Tibial nerve (tissue), 4 donors: ENCODE measurements at regions not wholly inside any gene's neighbourhood (a gene's known extent, or its start where the extent isn't known, plus 50 kb on each side); places are given as distances from the start of the nearest gene placed in this dataset.

ENCODE experiments used
- DNase-seq, 2 donors: peaks; one replicate each; pipeline ENCODE4 v3.0.0-alpha.2; 2019; ENCODE audit warnings: low spot score in 2 of 2
- H3K27ac ChIP-seq, 4 donors: fragments of 200-600 bp; sonication (generic) in 3 of 4; one replicate each; pipeline ENCODE4 v1.5.1; 2017 to 2019; ENCODE audit warnings: mild to moderate bottlenecking in 1 of 4
- H3K27me3 ChIP-seq, 2 donors: fragments of 200-600 bp; sonication (generic) in 1 of 2; one replicate each; pipeline versions ENCODE4 v1.5.1 to v1.6.0; 2017 to 2019
- H3K36me3 ChIP-seq, 3 donors: fragments of 200-600 bp; sonication (generic); one replicate each; pipeline ENCODE4 v1.5.1; 2018 to 2019
- H3K4me1 ChIP-seq, 4 donors: fragments of 200-600 bp; sonication (generic) in 3 of 4; one replicate each; pipeline ENCODE4 v1.5.1; 2017 to 2019
- H3K4me3 ChIP-seq, 4 donors: fragments of 200-600 bp; sonication (generic) in 3 of 4; one replicate each; pipeline ENCODE4 v1.5.1; 2017 to 2019; ENCODE audit warnings: mild to moderate bottlenecking in 1 of 4, moderate library complexity in 1 of 4
- H3K9me3 ChIP-seq, 4 donors: fragments of 200-600 bp; sonication (generic) in 3 of 4; one replicate each; pipeline ENCODE4 v1.5.1; 2017 to 2019
- EP300 ChIP-seq, 2 donors: sonication (generic); formaldehyde crosslinking; IDR thresholded peaks; one replicate each; pipeline ENCODE4 v1.6.1; 2017; ENCODE audit warnings: antibody characterized with exemption in 2 of 2, mild to moderate bottlenecking in 1 of 2
- POLR2A ChIP-seq, 2 donors: fragments of 450-650 bp; IDR thresholded peaks; one replicate each; pipeline ENCODE4 v1.6.1; 2017; ENCODE audit warnings: antibody characterized with exemption in 2 of 2, mild to moderate bottlenecking in 2 of 2, moderate library complexity in 2 of 2
- WGBS, 2 donors: methylation state at CpG; one replicate each; pipeline ENCODE4 v1.1.5; 2018; 5-methylcytosine and 5-hydroxymethylcytosine counted together
- TF ChIP-seq, protein P1 (sequence below), 5 experiments: fragments of 200-600 bp in 3 of 5; fragments of 450-650 bp in 2 of 5; sonication (generic) in 3 of 5; IDR thresholded peaks; one replicate each; pipeline ENCODE4 v1.5.1; 2016 to 2019; ENCODE audit warnings: antibody characterized with exemption in 5 of 5, mild to moderate bottlenecking in 3 of 5, moderate library complexity in 2 of 5

DNA sequence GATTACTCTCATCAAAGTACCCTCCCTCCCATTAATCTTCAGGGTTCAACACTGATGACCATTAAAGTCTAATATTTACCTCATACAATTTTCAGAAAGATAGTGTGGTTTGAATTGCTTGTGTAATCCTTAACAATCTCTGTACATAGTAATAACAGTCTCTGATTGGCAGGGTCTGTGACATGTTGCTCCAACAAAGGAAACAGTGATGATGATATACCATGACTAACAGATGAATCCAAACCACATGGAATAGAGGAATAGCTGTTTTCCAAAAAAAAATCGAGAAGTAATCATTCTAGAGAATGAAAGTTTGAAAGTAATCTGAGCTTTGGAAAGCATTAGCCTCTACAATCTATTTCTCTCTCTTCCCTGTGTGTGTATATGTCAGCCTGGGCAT lies 610.1 kb upstream of the NEGR1 start:
- TF ChIP-seq POLR2A (IDR thresholded peaks at IDR 0.05) (no peak), EP300 (IDR thresholded peaks at IDR 0.05) (no peak)
- TF ChIP-seq, protein P1, sequence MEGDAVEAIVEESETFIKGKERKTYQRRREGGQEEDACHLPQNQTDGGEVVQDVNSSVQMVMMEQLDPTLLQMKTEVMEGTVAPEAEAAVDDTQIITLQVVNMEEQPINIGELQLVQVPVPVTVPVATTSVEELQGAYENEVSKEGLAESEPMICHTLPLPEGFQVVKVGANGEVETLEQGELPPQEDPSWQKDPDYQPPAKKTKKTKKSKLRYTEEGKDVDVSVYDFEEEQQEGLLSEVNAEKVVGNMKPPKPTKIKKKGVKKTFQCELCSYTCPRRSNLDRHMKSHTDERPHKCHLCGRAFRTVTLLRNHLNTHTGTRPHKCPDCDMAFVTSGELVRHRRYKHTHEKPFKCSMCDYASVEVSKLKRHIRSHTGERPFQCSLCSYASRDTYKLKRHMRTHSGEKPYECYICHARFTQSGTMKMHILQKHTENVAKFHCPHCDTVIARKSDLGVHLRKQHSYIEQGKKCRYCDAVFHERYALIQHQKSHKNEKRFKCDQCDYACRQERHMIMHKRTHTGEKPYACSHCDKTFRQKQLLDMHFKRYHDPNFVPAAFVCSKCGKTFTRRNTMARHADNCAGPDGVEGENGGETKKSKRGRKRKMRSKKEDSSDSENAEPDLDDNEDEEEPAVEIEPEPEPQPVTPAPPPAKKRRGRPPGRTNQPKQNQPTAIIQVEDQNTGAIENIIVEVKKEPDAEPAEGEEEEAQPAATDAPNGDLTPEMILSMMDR (IDR thresholded peaks at IDR 0.05): no peak
- Histone ChIP-seq H3K27me3 (no peaks in the 10 kb centered on the region), H3K4me3 (no peak overlapping the region), H3K36me3 (no peaks in the 10 kb centered on the region), H3K9me3 (no peaks in the 10 kb centered on the region), H3K27ac (no peak overlapping the region), H3K4me1 (peaks cover 0 to 5% (median 0%) of the 10 kb centered on the region in 4 donors)
- no peak for DNase-seq
- 42 to 53% methylated on average over 1 of the region's 1 CpG for WGBS, 2 donors

DNA sequence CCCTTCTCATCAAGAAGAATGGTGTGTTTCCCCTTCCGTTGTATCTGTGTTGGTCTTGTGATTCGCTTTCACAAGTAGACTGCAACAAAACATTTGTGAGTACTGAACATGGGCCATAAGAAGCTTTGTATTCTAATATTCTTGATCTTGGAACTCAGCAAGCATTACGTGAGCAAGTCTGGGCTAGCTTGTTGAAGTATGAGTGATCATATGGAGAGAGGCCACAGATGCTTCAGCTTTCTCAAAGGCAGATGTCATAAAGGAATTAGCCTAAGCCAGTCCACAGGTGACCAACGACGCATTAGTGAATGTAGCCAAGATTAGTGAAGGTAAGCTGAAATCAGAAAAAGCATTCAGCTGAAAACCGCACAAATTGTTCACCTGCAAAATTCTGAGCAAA lies 609.6 kb upstream of the NEGR1 start:
- no peaks in the 10 kb centered on the region for H3K27me3 ChIP-seq
- DNase-seq: no peak
- peaks cover 0 to 5% (median 0%) of the 10 kb centered on the region in 4 donors for H3K4me1 ChIP-seq
- no peaks in the 10 kb centered on the region for H3K36me3 ChIP-seq
- H3K4me3 ChIP-seq: no peak overlapping the region
- no peaks in the 10 kb centered on the region for H3K9me3 ChIP-seq
- H3K27ac ChIP-seq: no peak overlapping the region
- TF ChIP-seq, protein P1 (IDR thresholded peaks at IDR 0.05): no peak
- TF ChIP-seq POLR2A (IDR thresholded peaks at IDR 0.05): no peak
- no peak for TF ChIP-seq EP300 (IDR thresholded peaks at IDR 0.05)
- 90 to 93% methylated on average over 6 of the region's 6 CpGs for WGBS, 2 donors

DNA sequence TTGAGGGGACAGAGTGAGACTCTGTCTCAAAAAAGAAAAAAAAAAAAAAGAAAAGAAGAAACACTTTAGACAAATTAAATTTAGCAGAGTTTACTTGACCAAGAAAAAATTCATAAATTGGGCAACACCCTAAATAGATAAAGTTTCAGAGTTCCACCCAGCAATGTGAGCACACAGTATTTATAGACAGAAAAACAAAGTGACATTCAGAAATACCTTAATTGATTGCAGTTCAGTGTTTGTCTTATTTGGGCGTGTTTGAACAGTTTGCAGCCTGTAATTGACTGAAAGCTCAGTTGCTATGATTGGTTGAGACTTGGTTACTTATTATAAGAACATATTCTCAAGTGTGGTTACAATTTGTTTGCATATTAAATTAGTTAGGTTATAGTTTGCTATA lies 603.5 kb upstream of the NEGR1 start:
- H3K27ac ChIP-seq: no peak overlapping the region
- whole genome bisulfite sequencing, 2 donors: 55 to 78% methylated on average over 1 of the region's 1 CpG
- no peak for DNase-seq
- H3K9me3 ChIP-seq: no peaks in the 10 kb centered on the region
- H3K27me3 ChIP-seq: no peaks in the 10 kb centered on the region
- TF ChIP-seq, protein P1 (IDR thresholded peaks at IDR 0.05): no peak
- TF ChIP-seq POLR2A (IDR thresholded peaks at IDR 0.05) (no peak), EP300 (IDR thresholded peaks at IDR 0.05) (no peak)
- no peaks in the 10 kb centered on the region for H3K4me1 ChIP-seq
- no peak overlapping the region for H3K4me3 ChIP-seq
- no peaks in the 10 kb centered on the region for H3K36me3 ChIP-seq

DNA sequence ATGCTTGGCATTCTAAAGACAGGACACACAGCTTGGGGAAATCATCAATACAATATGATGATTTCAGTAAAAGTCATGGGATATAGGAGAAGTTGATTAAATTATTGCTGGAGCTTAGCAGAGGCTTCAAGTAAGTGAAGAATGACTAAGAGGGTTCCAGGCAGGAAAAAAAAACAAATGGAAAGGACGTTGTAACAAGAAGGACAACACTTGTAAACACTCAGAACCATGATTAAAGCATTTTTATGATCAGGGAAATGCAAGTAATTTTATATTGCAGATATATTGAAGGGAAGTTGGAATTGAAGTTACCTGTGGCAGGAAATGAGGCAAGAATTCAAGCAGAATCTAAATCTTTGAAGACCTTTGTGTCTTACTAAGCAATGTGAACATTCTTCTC lies 602.7 kb upstream of the NEGR1 start:
- H3K27me3 ChIP-seq: no peaks in the 10 kb centered on the region
- no peak overlapping the region for H3K4me3 ChIP-seq
- H3K9me3 ChIP-seq: no peaks in the 10 kb centered on the region
- no peak overlapping the region for H3K27ac ChIP-seq
- no peaks in the 10 kb centered on the region for H3K4me1 ChIP-seq
- 50 to 53% methylated on average over 1 of the region's 1 CpG for WGBS, 2 donors
- H3K36me3 ChIP-seq: no peaks in the 10 kb centered on the region
- TF ChIP-seq EP300 (IDR thresholded peaks at IDR 0.05): no peak
- TF ChIP-seq, protein P1 (IDR thresholded peaks at IDR 0.05): no peak
- TF ChIP-seq POLR2A (IDR thresholded peaks at IDR 0.05): no peak
- no peak for DNase-seq

DNA sequence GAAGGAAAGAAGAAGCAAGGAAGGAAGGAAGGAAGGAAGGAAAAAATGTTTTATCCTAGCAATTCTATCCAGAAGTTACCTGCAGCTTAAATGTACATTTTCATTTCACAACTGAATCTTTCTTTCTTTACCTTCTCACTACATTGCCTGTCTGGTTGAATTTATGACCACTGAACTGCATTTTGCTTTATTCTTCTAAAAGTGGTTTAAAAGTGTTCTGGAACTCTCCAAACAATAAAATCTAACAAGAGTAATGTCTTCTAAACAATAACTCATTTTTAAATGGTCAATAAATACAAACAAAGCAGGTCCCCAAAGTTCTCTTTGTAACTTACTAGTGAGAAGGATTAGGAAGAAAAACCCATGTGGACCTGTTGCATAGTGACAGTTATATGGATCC lies 587.5 kb upstream of the NEGR1 start:
- TF ChIP-seq, protein P1 (IDR thresholded peaks at IDR 0.05): no peak
- TF ChIP-seq EP300 (IDR thresholded peaks at IDR 0.05) (no peak), POLR2A (IDR thresholded peaks at IDR 0.05) (no peak)
- H3K9me3 ChIP-seq: no peaks in the 10 kb centered on the region
- no peaks in the 10 kb centered on the region for H3K36me3 ChIP-seq
- H3K4me3 ChIP-seq: no peak overlapping the region
- no peaks in the 10 kb centered on the region for H3K4me1 ChIP-seq
- H3K27me3 ChIP-seq: no peaks in the 10 kb centered on the region
- H3K27ac ChIP-seq: no peak overlapping the region
- no peak for DNase-seq
